Transverse colon (tissue), 4 donors: ENCODE measurements at regions not wholly inside any gene's neighbourhood (a gene's known extent, or its start where the extent isn't known, plus 50 kb on each side); places are given as distances from the start of the nearest gene placed in this dataset.

Experiments used
- DNase-seq: peaks from one replicate; pipeline ENCODE4 v3.0.0-alpha.2; 2019
- H3K27ac ChIP-seq, 4 donors: fragments of 200-600 bp; sonication (generic); 2 replicates each; pipeline ENCODE4 v1.5.1; 2016 to 2018; ENCODE audit warnings: inconsistent platforms in 4 of 4
- H3K27me3 ChIP-seq: fragments of 200-600 bp; sonication (generic); 2 replicates; pipeline ENCODE4 v1.5.1; 2017; ENCODE audit warnings: inconsistent platforms
- H3K36me3 ChIP-seq, 4 donors: fragments of 200-600 bp; sonication (generic); 2 replicates each; pipeline ENCODE4 v1.5.1; 2017 to 2019; ENCODE audit warnings: inconsistent platforms in 4 of 4
- H3K4me1 ChIP-seq, 4 donors: fragments of 200-600 bp; sonication (generic); 2 replicates each; pipeline ENCODE4 v1.5.1; 2017 to 2020; ENCODE audit warnings: inconsistent platforms in 4 of 4
- H3K4me3 ChIP-seq, 4 donors: fragments of 200-600 bp; sonication (generic); 1 replicate in 1 of 4; 2 replicates in 3 of 4; pipeline versions ENCODE4 v1.5.1 to v1.6.1; 2017 to 2019; ENCODE audit warnings: inconsistent platforms in 4 of 4
- H3K9me3 ChIP-seq, 2 donors: fragments of 200-600 bp; sonication (generic); 2 replicates each; pipeline ENCODE4 v1.5.1; 2017 to 2019; ENCODE audit warnings: inconsistent platforms in 2 of 2
- EP300 ChIP-seq: sonication (generic); formaldehyde crosslinking; IDR thresholded peaks from one replicate; pipeline ENCODE4 v1.6.1; 2017; ENCODE audit warnings: antibody characterized with exemption, low read depth
- POLR2A ChIP-seq: fragments of 450-650 bp; IDR thresholded peaks from one replicate; pipeline ENCODE4 v1.6.1; 2016; ENCODE audit warnings: antibody characterized with exemption, mild to moderate bottlenecking, moderate library complexity
- POLR2AphosphoS5 ChIP-seq, 3 donors: sonication (generic); formaldehyde crosslinking; IDR thresholded peaks; one replicate each; pipeline ENCODE4 v1.6.1; 2016; ENCODE audit warnings: antibody characterized with exemption in 3 of 3
- WGBS, 2 donors: methylation state at CpG; one replicate each; pipeline ENCODE4 v1.1.5; 2018; ENCODE audit warnings: low coverage in 1 of 2; 5-methylcytosine and 5-hydroxymethylcytosine counted together
- in situ Hi-C, 4 donors: fragments of 200-750 bp; cut with MboI; loops; one replicate each; pipeline versions ENCODE4 v1.15.0 to v1.15.1; 2017; ENCODE audit warnings: low sequenced_read_pairs in 3 of 4, low pct_ligation_motif_present in 1 of 4, low pct_unique_long_range_greater_than_20kb in 1 of 4
- intact Hi-C: fragments of 100-400 bp; cut with DNase I; formaldehyde crosslinking; loops from one replicate; pipeline ENCODE4 v1.15.1; 2023; ENCODE audit warnings: low total_unique reads
- TF ChIP-seq, protein P1 (sequence below), 5 experiments: fragments of 200-600 bp in 3 of 5; fragments of 450-650 bp in 2 of 5; sonication (generic) in 3 of 5; IDR thresholded peaks; 1 replicate in 2 of 5; 2 replicates in 3 of 5; pipeline ENCODE4 v1.5.1; 2016 to 2017; ENCODE audit warnings: antibody characterized with exemption in 5 of 5, inconsistent platforms in 3 of 5, mild to moderate bottlenecking in 2 of 5, moderate library complexity in 1 of 5

GRCh38 chr2:125296742-125297141 lies 1271.7 kb downstream of the CNTNAP5 start:
- no peaks in the 10 kb centered on the region for H3K27me3 ChIP-seq
- intact Hi-C loops = no loop called here
- H3K27ac ChIP-seq = no peak overlapping the region
- no peaks in the 10 kb centered on the region for H3K4me1 ChIP-seq
- no peaks in the 10 kb centered on the region for H3K36me3 ChIP-seq
- in situ Hi-C loops = no loop called here
- 50 to 78% methylated on average over 1 to 4 of the region's 5 CpGs for WGBS, 2 donors
- no peak overlapping the region for H3K4me3 ChIP-seq
- no peak for DNase-seq
- TF ChIP-seq, protein P1, sequence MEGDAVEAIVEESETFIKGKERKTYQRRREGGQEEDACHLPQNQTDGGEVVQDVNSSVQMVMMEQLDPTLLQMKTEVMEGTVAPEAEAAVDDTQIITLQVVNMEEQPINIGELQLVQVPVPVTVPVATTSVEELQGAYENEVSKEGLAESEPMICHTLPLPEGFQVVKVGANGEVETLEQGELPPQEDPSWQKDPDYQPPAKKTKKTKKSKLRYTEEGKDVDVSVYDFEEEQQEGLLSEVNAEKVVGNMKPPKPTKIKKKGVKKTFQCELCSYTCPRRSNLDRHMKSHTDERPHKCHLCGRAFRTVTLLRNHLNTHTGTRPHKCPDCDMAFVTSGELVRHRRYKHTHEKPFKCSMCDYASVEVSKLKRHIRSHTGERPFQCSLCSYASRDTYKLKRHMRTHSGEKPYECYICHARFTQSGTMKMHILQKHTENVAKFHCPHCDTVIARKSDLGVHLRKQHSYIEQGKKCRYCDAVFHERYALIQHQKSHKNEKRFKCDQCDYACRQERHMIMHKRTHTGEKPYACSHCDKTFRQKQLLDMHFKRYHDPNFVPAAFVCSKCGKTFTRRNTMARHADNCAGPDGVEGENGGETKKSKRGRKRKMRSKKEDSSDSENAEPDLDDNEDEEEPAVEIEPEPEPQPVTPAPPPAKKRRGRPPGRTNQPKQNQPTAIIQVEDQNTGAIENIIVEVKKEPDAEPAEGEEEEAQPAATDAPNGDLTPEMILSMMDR (IDR thresholded peaks at IDR 0.05) = no peak
- TF ChIP-seq POLR2A = no peak
- TF ChIP-seq POLR2AphosphoS5 (IDR thresholded peaks at IDR 0.05) = no peak
- TF ChIP-seq EP300 = no peak
- no peaks in the 10 kb centered on the region for H3K9me3 ChIP-seq

DNA sequence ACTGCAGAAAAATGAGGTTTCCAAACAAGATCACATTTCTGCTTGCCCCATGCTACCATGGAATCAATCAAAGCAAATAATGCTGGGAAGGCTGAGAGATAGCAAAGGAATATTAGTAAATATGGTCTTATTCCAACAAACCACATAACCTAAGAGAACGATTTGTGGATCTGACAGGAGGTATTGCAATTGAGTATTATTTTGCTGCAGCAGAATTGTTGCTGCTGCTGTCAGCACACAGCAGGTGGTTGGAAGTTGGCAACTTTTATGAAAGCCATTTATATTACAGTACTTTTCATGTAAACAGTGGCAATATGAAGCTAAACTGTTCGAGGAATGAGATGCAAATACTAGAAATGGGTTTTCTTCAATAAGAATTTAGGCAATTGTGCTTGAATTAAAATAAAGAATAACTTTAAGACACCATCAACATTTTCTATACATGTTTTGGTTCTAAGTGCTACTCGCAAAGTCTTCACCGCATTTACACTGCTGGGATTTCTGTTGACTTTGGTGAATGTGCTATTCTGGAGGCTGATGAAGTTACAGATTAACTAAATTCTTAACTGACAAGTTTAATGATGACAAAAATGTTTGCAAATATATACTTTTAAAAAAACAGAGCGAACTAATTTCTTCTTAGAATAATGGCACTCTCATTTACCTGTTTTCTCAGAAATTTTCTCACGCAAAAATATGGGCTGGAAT lies 1285.7 kb downstream of the CNTNAP5 start:
- no peak overlapping the region for H3K4me3 ChIP-seq
- H3K27ac ChIP-seq = no peak overlapping the region
- no peaks in the 10 kb centered on the region for H3K9me3 ChIP-seq
- in situ Hi-C loops (no loop called here), intact Hi-C loops (no loop called here)
- no peak for DNase-seq
- WGBS, 2 donors = 48 to 65% methylated on average over 5 to 6 of the region's 6 CpGs
- H3K36me3 ChIP-seq = no peaks in the 10 kb centered on the region
- H3K4me1 ChIP-seq = peaks cover 0 to 5% (median 0%) of the 10 kb centered on the region in 4 donors
- TF ChIP-seq POLR2AphosphoS5 (IDR thresholded peaks at IDR 0.05) (no peak), EP300 (no peak), POLR2A (no peak)
- TF ChIP-seq, protein P1 (IDR thresholded peaks at IDR 0.05) = no peak
- H3K27me3 ChIP-seq = no peaks in the 10 kb centered on the region

DNA sequence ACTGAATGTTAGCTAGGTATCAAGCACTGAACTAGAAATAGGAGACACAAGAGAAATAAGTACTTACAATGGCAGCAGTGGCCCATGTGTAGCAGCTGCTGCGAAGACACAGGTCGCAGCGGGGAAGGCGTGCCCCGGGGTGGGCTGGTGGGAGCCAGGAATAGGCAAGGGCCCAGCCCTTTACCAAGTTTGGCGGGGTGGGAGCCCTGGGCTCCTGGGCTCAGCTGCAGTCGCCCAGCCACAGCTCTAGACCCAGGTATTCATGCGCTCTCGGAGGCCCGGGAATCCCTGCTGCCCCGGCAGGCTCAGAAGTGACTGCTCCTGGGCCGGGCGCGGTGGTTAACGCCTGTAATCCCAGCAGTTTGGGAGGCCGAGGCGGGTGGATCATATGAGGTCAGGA lies 1287.3 kb downstream of the CNTNAP5 start:
- Histone ChIP-seq H3K27me3 (no peaks in the 10 kb centered on the region), H3K36me3 (no peaks in the 10 kb centered on the region), H3K4me3 (no peak overlapping the region), H3K9me3 (no peaks in the 10 kb centered on the region), H3K27ac (no peak overlapping the region), H3K4me1 (peaks cover 0 to 5% (median 0%) of the 10 kb centered on the region in 4 donors)
- TF ChIP-seq EP300 (no peak), POLR2AphosphoS5 (IDR thresholded peaks at IDR 0.05) (no peak), POLR2A (no peak)
- TF ChIP-seq, protein P1 (IDR thresholded peaks at IDR 0.05) = no peak
- intact Hi-C loops = no loop called here
- no peak for DNase-seq
- in situ Hi-C loops = no loop called here
- 92 to 100% methylated on average over 1 to 17 of the region's 17 CpGs for WGBS, 2 donors

- Histone ChIP-seq H3K27me3 (no peaks in the 10 kb centered on the region), H3K36me3 (no peaks in the 10 kb centered on the region), H3K9me3 (no peaks in the 10 kb centered on the region), H3K4me1 (peaks cover 0 to 5% (median 0%) of the 10 kb centered on the region in 4 donors), H3K27ac (no peak overlapping the region), H3K4me3 (no peak overlapping the region)
- TF ChIP-seq EP300 (no peak), POLR2AphosphoS5 (IDR thresholded peaks at IDR 0.05) (no peak), POLR2A (no peak)
- TF ChIP-seq, protein P1 (IDR thresholded peaks at IDR 0.05) = no peak
- in situ Hi-C loops = no loop called here
- no peak for DNase-seq
- intact Hi-C loops = no loop called here
- WGBS, 2 donors = 46% methylated on average over 1 of the region's 1 CpG; no CpG with 5 or more reads in 1 of the 2 donors
Measured at GRCh38 chr2:125313806-125314205, 1288.7 kb downstream of the CNTNAP5 start.
